Mammary epithelial cell (primary cell): ENCODE measurements at regions not wholly inside any gene's neighbourhood (a gene's known extent, or its start where the extent isn't known, plus 50 kb on each side); places are given as distances from the start of the nearest gene placed in this dataset.

Source experiments
- CTCF ChIP-seq, 2 donors: IDR thresholded peaks in 1 of 2; conservative IDR thresholded peaks in 1 of 2; 2 replicates each; pipeline ENCODE4 v1.5.1; 2011 to 2012; ENCODE audit warnings: inconsistent platforms in 2 of 2, low read length in 2 of 2, mild to moderate bottlenecking in 2 of 2, control low read depth in 1 of 2, low read depth in 1 of 2; ENCODE audit not compliant: insufficient read depth in 1 of 2; ENCODE audit errors: extremely low read depth in 1 of 2
- EZH2 ChIP-seq: IDR thresholded peaks from 2 replicates; pipeline ENCODE4 v1.6.1; 2012; ENCODE audit warnings: low read length, inconsistent platforms, borderline replicate concordance

DNA sequence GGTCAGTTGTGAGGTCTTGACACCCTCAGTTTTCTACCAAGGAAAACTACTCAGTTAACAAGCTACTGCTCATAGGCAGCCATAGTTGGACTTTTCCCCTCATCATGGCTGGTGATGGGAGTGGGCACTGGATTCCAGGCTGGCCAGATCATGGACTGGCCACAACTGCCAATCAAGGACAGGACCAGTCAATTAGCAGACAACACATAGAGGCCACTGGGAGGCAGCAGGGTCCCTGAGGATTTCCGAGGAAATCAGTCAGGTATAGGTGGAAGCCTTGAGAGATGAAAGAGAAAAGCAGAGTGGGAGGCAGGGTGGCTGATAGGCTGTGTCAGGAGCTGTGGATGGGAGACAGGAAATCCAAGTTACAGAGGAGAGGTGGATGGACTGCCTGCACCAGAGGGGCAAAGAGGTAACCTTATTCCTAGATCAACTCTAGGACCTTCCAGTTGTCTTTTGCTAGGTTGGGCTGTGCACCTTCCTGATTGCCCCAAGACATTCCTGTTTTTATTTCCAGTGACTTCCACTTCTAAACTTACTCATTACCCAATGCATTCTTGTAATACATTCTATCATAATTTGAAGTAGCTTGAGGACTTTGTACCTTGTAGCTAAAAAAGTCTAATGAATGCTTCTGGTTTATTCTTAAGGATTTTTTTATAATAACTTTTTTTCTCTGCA lies 361.8 kb downstream of the KCNRG start:
- TF ChIP-seq EZH2 (no peak), CTCF (conservative IDR thresholded peaks at IDR 0.05 in 1 of 2, IDR thresholded peaks at IDR 0.05 in 1 of 2; ENCODE audit: extremely low read depth in 1 of 2, insufficient read depth in 1 of 2, low read depth in 1 of 2, low read length in 2 of 2) (peak; percentile 15 to 49)
